Large intestine (tissue), 3 donors: ENCODE measurements at regions not wholly inside any gene's neighbourhood (a gene's known extent, or its start where the extent isn't known, plus 50 kb on each side); places are given as distances from the start of the nearest gene placed in this dataset.

Experiments
- DNase-seq, 2 donors: peaks; one replicate each; pipeline versions ENCODE4 v3.0.0 to v3.0.0-alpha.2; 2013
- H3K27ac ChIP-seq: one replicate; pipeline ENCODE4 v1.5.1; 2013; ENCODE audit warnings: low read length
- H3K27me3 ChIP-seq: 2 replicates; pipeline ENCODE4 v1.6.1; 2013; ENCODE audit warnings: low read length; ENCODE audit not compliant: control insufficient read depth, insufficient read depth
- H3K36me3 ChIP-seq: 2 replicates; pipeline ENCODE4 v1.6.1; 2013; ENCODE audit warnings: low read length; ENCODE audit not compliant: control insufficient read depth, insufficient read depth
- H3K4me1 ChIP-seq: one replicate; pipeline ENCODE4 v1.6.1; 2013; ENCODE audit warnings: low read length; ENCODE audit not compliant: control insufficient read depth, insufficient read depth
- H3K4me3 ChIP-seq: one replicate; pipeline ENCODE4 v1.5.1; 2013; ENCODE audit warnings: low read length
- H3K9me3 ChIP-seq: one replicate; pipeline ENCODE4 v1.6.1; 2013; ENCODE audit warnings: mild to moderate bottlenecking, low read depth, low read length, moderate library complexity; ENCODE audit not compliant: control insufficient read depth
- WGBS: methylation state at CpG from one replicate; pipeline ENCODE4 v1.1.5; 2013; ENCODE audit warnings: low lambda C conversion rate; ENCODE audit not compliant: insufficient coverage; 5-methylcytosine and 5-hydroxymethylcytosine counted together

DNA sequence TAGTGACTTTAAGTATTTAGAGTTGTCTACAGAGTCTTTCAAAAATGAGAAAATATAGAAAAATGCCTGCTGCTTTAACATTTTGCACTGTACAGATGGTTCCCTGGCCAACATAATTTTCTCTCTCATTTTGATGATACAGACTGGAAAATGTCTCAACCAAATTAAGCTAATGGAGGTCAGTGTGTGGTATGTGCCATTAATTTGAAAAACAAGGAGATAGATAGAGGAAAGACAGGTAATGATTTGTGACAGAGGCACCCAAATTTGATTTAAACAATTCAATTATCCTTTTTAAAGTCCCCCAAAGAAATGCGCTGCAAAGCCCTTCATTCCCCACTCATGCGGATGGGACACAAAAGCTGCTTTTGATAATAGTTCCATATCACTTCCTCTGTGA, 140.0 kb downstream of the ASCL1 start:
- Histone ChIP-seq H3K27me3 (no peaks in the 10 kb centered on the region), H3K4me1 (peaks cover 15% of the 10 kb centered on the region), H3K9me3 (no peaks in the 10 kb centered on the region), H3K4me3 (no peak overlapping the region), H3K36me3 (no peaks in the 10 kb centered on the region), H3K27ac (no peak overlapping the region)
- DNase-seq: no peak
- no CpG with 5 or more reads among the region's 2 CpGs for WGBS

DNA sequence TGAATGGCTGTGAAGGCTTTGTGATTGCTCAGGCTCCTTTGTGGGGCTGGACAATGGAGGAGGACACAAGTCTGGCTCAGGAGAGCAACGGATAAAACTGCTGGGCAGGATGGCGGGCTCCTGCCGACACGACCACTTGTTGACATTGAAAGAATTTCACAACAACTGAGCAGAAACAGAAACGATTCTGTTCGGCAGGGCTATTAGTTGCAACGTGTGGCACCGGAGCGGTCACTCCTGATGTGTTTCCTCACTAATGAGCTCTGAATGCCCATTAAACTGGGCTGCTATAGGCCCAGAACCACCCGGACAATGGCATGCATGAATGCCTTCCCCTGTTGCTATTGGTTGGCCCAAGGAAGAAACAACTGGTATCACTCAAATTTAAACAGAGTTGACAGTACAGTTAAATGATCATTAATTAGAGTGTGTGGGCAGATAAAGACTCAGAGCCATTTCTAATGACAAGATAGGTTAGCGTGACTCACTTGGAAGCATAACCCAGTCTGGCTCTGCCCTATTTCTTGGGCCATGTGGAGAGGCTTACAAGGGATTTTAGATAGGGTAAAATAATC, 142.9 kb downstream of the ASCL1 start:
- no CpG with 5 or more reads among the region's 11 CpGs for WGBS
- peak in 1 of 2 donors; percentile 12 for DNase-seq
- Histone ChIP-seq H3K27ac (no peak overlapping the region), H3K9me3 (no peaks in the 10 kb centered on the region), H3K27me3 (no peaks in the 10 kb centered on the region), H3K4me3 (no peak overlapping the region), H3K36me3 (no peaks in the 10 kb centered on the region), H3K4me1 (no peaks in the 10 kb centered on the region)

DNA sequence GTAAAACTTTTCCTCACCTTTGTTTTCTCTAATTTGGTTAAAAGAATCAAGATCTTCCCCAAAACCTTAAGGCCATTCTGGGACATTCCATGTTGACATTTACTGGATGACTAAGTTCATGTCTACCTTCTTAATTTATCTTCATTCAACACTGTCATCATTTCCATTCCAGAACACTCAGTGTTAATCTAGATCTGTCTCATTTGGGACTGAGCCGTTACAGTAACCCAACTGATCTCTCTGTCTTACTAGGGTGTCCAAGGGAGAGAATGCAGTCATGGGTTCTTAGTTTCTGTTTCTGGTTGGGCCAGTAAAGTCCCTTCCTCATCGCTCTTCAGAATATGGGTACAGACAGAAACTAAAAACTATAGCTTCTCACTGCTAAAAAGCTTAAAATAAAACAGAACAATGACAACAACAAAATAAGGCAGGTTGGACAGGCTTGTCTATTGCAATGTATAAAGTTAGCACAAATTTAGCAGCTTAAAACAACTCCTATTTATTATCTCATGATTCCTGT, 144.8 kb downstream of the ASCL1 start:
- Histone ChIP-seq H3K4me1 (no peaks in the 10 kb centered on the region), H3K27me3 (no peaks in the 10 kb centered on the region), H3K9me3 (no peaks in the 10 kb centered on the region), H3K4me3 (no peak overlapping the region), H3K27ac (no peak overlapping the region), H3K36me3 (no peaks in the 10 kb centered on the region)
- whole genome bisulfite sequencing: no CpG with 5 or more reads among the region's 2 CpGs
- DNase-seq: no peak

DNA sequence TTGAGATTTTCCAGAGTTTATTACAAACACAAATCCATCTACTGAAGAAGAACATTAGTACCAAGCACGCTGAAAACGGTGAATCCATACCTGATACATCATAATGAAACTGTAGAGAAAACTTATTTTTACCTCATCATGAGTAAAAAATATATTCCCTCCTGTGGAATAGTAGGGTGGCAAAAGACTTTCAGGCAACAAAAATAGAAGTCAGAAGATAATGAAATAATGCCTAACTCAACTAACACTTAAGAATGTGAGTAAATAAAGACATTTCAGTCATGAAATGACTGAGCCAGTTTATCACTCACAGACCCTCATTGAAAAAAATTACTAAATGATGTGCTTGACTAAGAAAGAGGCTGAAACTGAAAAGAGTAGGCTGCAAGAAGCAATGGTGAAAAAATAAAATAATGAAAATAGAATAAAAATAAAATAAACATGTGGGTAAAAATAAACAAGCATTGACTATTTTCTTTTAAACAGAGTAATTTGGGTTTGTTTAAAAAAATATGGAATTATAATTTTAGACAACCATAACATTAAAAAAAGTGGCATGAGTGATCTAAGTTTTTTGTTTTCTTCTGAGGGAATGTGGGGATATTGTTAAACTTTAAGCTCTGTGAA, 148.6 kb downstream of the ASCL1 start:
- WGBS: 100% methylated on average over 2 of the region's 2 CpGs
- no peaks in the 10 kb centered on the region for H3K27me3 ChIP-seq

DNA sequence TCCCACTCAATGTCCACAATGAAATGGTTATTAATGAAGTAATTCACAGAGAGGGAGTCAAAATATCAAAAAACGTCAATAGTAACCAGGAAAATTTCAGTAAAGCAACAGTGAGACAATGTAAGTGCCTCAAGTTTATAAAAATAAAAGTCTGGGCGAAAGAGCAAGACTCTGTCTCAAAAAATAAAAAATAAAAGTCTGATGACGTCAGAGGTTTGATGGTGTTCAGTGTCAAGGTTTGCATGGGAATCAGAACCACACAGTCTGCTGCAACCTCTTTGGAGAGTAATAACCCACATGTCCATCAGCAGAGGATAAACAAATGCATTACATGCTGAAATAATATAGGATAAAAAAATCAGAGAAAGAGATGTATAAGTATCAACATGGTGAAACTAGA, 152.4 kb downstream of the ASCL1 start:
- H3K4me1 ChIP-seq: peaks cover 4% of the 10 kb centered on the region
- no peak overlapping the region for H3K27ac ChIP-seq
- WGBS: 95% methylated on average over 3 of the region's 3 CpGs
- no peaks in the 10 kb centered on the region for H3K9me3 ChIP-seq
- H3K27me3 ChIP-seq: no peaks in the 10 kb centered on the region
- H3K36me3 ChIP-seq: no peaks in the 10 kb centered on the region
- no peak for DNase-seq
- no peak overlapping the region for H3K4me3 ChIP-seq

More for the DNA sequence above, 148.6 kb downstream of the ASCL1 start:
- H3K9me3 ChIP-seq: no peaks in the 10 kb centered on the region
- H3K4me3 ChIP-seq: no peak overlapping the region
- no peak overlapping the region for H3K27ac ChIP-seq
- no peaks in the 10 kb centered on the region for H3K4me1 ChIP-seq
- no peaks in the 10 kb centered on the region for H3K36me3 ChIP-seq
- DNase-seq: no peak

DNA sequence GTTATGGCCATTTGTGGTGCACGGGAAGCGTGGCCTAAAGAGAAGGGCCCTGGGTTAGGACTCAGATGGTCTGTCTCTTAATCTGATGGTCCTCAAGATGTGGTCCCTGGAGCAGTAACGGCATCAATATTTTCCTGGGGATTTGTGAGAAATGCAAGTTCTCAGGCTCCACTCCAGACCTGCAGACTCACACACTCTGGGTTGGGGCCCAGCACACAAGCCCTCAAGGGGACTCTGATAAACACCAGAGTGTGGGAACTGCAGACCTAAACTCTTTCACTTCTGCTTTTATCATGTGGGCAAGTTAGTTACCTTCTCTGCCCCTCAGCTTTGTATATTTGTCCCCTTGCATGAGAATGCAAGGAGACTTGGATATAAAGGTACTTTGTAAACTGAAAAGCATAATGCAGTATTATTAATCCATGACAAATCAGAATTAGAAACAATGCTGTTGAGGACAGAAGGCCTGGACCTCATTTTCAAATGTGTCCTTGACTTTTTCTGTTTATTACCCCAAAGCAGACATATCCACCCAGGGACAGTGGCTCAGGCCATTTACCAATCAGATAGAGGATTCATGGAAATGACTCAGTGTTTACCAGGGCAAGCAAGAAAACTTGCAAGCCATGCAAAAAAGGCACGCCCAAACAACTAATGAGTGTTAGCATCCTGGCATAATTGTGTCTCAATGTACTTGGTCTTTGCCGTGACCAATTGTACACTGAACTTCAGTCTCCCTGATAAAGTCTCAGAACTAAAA, 157.0 kb downstream of the ASCL1 start:
- Histone ChIP-seq H3K4me3 (no peak overlapping the region), H3K27ac (peak overlapping the region; percentile 71), H3K4me1 (peaks cover 7% of the 10 kb centered on the region), H3K9me3 (no peaks in the 10 kb centered on the region), H3K27me3 (no peaks in the 10 kb centered on the region), H3K36me3 (no peaks in the 10 kb centered on the region)
- WGBS: no CpG with 5 or more reads among the region's 5 CpGs
- DNase-seq: peak; percentile 81 to 91

DNA sequence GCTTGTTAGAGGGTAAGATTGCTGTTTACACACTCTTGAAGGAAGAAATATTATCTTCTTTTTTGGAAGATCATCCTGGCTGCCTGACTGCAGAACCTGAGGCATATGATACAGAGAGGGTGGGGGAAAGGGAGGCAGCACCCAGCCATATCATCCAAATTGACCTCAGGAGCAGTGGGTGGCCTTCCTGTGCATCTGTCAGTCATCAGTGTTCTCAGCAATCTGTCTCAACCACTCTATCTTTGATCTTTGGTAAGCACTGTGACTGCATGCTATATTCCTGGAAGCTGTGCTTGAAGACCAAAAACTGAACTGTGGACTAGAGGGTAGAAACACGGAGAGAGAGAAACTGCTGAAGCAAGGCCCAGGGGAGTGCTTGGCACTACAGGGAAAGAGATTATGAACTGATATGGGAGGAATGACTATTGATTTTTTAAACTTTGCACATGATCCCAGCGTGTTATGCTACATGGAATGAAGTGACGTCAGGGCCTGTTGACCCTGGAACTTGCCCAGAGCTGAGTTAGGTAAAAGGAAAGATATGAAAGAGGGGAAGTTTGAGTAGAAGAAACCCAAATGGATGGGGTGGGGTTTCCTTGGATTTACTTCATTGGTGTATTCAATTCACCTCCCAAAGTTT, 171.5 kb downstream of the ASCL1 start:
- Histone ChIP-seq H3K4me1 (no peaks in the 10 kb centered on the region), H3K27me3 (no peaks in the 10 kb centered on the region), H3K36me3 (no peaks in the 10 kb centered on the region), H3K9me3 (peaks cover 6% of the 10 kb centered on the region), H3K4me3 (no peak overlapping the region), H3K27ac (no peak overlapping the region)
- 57% methylated on average over 1 of the region's 3 CpGs for WGBS
- DNase-seq: peak; percentile 49 to 84

DNA sequence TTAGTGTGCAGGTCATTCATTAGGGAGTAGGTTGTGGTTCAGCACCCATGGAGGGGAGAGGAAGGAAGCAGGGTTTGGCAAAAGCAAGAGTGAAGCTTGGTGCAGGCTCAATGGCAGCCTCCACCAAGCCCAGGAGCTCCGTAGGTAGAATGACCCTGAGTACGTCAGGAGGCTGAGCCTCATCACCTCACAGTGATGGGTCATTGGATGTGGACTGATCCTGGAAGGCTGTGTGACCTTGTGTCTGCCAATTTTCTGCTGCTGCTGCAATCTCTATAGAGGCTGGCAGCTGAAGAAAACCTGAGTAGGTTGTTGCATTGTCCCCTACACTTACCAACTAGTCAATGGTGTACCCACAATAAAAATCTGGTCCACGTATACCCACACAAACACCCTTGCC, 173.1 kb downstream of the ASCL1 start:
- no peaks in the 10 kb centered on the region for H3K27me3 ChIP-seq
- H3K4me1 ChIP-seq: no peaks in the 10 kb centered on the region
- no peak overlapping the region for H3K27ac ChIP-seq
- no CpG with 5 or more reads among the region's 3 CpGs for WGBS
- H3K4me3 ChIP-seq: no peak overlapping the region
- H3K36me3 ChIP-seq: no peaks in the 10 kb centered on the region
- H3K9me3 ChIP-seq: peaks cover 13% of the 10 kb centered on the region
- no peak for DNase-seq

DNA sequence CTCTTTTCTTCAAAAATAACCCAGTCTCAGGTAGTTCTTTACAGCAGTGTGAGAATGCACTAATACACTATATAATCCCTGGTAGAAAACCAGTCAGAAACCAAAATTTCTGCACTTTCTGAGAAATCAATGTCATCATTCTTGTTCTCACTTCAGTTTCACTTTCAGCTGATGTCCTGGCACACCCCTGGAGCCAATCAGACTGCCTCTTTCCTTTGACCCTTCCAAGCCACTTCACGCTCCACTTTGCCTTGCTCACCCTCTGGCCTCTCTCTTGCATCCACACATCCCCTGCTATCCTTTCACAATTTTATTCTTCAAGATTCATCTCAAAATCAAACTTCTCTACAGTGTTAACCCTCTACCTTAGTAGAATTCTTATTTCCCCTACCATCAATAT, 181.1 kb downstream of the ASCL1 start:
- WGBS: no CpG with 5 or more reads among the region's 1 CpG
- Histone ChIP-seq H3K27ac (no peak overlapping the region), H3K4me1 (no peaks in the 10 kb centered on the region), H3K4me3 (no peak overlapping the region), H3K27me3 (no peaks in the 10 kb centered on the region), H3K36me3 (no peaks in the 10 kb centered on the region), H3K9me3 (peaks cover 6% of the 10 kb centered on the region)
- DNase-seq: no peak

DNA sequence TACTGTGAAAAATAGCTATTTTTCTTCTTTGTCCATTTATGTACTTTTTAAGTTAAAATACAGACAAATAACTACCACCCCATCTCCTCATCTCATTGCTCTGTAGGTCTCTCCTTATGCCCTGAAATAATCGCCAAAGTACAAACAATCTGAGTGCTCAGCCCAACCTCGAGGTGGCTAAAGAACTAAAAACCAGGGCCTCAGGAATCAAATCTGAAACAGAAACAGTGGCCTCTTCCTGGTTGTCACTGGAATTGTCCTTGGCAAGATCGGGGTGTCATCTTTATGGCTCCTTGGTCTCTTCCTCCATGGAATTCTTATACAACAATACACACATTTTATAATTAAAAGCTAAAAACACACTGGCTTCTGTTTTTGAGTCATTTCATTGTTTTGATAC, 182.4 kb downstream of the ASCL1 start:
- Histone ChIP-seq H3K27me3 (no peaks in the 10 kb centered on the region), H3K9me3 (peaks cover 4% of the 10 kb centered on the region), H3K4me1 (no peaks in the 10 kb centered on the region), H3K36me3 (no peaks in the 10 kb centered on the region), H3K4me3 (no peak overlapping the region), H3K27ac (no peak overlapping the region)
- no CpG with 5 or more reads among the region's 3 CpGs for WGBS
- no peak for DNase-seq
